ENCODE measurements at regions not wholly inside any gene's neighbourhood (a gene's known extent, or its start where the extent isn't known, plus 50 kb on each side); places are given as distances from the start of the nearest gene placed in this dataset.
"Not testable (repeated sequence)": the region's sequence is repeated elsewhere in the genome, so short reads cannot be mapped to it uniquely, and the experiment has no call there.

DNA sequence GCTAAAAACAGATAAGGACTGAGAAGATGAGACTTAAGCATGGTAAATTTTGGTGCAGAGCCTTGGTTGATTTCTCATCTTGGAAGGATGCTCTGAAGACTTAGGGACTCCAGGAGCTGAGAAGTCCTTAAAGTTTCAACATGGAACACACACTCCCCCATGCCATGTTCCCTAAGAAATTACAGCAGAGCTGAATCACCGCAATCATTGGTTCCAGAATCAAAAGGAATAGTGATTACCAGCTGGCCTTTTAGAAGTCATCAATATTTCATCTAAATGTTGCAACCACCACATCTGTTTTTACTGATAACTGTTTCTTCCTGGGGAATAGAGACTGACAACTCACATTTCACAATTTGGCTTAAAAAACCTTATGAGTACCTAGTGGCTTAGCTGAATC, 229.3 kb downstream of the MINAR1 start:
- no peak for DNase-seq (ENCODE audit: low read depth)

DNA sequence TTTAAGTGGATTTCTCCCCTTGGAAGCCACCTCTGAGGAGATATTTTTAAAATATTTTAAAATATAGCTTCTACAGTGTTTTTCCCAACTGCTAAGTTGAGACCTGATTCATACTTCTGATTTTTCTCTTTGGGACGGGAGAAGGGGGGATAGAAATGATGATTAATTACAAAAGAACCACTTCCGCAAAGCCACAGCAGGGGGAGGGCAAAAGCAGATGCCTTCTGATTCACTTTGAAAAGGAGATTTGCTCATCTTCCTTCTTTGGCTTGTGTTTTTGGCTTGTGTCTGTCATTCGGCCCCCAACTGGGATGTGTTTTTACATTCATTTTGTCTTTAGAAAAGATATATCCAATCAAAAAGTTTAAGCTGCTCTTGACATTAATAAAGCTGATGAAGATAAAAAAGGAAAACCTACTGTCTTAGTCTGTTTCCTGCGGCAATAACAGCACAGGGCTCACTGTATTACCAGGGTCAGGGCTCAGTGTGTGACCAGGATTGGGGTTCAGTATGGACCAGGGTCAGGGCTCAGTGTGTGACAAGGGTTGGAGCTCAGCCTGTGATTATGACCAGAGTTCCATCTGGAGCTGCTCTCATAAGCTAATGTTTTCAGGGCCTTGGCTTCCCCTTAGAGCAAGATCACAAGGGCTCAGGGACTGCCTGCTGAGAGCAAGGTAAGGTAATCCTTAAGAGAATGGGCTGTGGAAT, 223.2 kb downstream of the MTHFS start:
- DNase-seq (ENCODE audit: low read depth): no peak

DNA sequence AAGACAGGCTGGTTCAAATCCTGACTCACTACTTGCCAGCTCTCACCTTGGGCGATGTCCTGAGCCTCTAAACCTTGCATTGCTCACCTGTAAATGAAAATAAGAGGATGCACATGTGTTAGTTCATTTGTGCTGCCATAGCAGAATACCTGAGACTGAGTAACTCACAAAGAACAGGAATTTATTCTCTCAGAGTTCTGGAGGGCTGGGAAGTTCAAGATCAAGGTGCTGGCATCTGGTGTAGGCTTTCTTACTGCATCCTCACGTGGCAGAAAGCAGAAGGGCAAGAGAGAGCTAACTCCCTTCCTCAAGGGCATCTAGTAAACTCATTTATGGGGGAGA, 222.7 kb downstream of the MTHFS start:
- no peak for DNase-seq (ENCODE audit: low read depth)

DNA sequence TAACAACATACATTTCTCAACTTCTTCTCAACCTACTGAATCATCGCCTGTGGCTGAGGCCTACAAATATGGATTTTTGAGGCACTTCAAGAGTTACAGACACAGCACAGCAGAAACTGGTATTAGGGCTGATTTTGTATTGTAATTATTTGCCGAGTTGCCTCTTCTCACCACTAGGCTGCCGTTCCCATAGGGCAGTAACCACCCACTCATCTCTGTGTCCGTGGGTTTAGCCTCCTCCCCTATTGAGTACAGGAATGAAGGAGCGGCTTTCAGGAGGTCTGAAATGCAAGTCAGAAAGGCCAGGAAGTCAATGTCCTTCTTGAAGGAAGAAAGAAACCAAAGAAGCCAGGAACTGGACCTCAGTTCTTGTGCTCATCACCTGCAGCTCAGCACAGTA, 220.8 kb downstream of the MTHFS start:
- no peak for DNase-seq (ENCODE audit: low read depth)

DNA sequence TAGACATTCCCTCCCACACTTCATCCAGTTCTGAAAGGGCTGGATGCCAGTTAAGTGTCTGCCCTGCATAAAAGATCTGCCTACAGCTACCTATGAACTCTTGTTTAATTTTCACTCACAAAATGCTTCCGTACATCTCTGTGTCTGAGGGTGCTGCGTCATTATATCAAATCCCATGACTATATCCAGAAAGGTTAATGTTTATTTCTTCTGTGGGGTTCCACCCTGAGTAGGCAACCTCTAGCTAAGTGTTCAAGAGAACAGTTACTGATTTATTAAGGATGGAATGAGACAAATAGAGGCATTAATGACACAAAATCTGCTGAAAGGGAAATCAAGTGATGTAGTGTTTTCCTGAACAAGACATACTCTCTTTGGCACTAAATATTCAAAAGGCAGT, 220.2 kb downstream of the MTHFS start:
- no peak for DNase-seq (ENCODE audit: low read depth)

DNA sequence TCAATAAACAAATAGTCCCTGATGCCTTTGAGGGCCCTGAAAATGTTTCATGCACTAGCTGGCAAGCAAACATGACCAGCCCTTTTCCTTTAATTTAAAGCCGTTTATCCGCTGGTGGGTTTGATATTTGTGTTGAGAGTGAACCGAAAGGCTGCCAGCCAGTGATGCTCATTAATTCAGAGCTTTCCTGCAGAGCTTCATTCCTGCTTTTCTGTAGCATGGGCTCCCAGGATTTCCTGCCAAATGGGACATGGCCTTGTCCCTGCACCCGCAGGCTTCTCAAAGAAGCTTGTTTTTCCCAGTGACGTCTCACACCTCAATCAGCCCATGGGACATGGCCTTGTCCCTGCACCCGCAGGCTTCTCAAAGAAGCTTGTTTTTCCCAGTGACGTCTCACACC, 219.6 kb downstream of the MTHFS start:
- DNase-seq (ENCODE audit: low read depth): no peak

DNA sequence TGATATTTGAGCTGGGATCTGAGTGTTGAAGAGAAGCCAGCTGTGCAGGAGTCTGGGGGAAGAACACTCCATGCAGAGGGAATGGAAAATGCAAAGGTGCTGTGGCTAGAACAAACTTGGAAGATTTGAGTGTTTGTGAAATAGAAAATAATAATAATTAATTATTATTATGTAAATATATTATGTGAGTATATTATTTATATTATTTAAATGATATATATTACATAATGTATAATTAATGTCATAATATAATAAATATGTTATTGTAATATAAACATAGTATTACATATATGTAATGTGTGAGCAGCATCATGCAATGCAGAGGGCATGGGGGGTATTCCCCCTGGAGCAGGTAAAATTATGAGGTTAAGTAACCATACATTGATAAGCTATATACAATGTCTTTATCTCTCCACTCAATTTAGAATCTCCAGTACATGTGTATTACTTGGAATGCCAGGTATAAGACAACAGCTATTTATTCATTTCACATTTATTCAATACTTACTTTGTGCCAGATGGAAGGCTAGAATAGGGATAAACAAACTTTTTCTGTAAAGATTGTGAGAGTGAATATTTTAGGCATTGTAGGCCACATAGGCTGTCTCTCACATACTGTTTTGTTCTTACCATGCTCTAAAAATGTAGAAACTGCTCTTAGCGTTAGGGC, 218.6 kb downstream of the MTHFS start:
- no peak for DNase-seq (ENCODE audit: low read depth)

DNA sequence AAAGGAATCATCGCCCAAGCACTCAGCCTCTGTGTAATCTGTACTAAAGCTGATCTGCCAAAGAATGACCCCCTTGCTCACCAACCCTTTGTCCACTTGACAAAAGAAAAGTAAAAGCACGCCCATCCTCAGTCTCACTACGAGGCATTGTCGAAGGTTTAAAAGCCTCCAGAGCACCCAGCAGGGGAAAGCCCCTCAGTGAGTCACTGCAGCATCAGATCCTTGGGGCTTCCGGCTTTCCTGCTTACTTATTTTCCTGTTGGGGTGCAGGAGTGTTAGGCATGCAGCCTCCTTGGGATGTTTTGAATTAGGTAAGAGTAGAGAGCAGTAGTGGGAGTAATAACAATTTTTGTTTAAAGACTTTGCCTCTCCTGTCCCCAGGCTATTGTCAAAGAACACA, 216.1 kb downstream of the MTHFS start:
- no peak for DNase-seq (ENCODE audit: low read depth)

DNA sequence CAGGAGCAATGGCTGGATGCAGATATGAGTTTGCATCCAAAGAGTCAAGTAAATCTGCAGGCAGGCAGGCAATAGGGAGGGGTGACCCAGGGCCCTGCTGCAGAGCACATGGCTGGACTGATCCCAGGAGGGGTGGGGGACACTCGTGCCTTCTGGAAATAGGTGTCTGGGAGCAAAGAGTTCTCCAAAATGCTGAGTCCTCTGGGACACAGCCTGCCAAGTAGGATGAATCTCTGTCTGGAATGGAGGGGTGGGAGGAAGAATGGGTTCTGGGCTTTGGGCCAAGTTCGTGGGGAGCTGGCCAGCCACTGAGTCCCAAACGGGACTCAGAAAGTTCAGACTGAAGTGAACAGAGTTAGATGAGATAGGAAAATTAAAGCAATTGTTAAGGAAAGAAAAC, 214.5 kb downstream of the MTHFS start:
- no peak for DNase-seq (ENCODE audit: low read depth)

DNA sequence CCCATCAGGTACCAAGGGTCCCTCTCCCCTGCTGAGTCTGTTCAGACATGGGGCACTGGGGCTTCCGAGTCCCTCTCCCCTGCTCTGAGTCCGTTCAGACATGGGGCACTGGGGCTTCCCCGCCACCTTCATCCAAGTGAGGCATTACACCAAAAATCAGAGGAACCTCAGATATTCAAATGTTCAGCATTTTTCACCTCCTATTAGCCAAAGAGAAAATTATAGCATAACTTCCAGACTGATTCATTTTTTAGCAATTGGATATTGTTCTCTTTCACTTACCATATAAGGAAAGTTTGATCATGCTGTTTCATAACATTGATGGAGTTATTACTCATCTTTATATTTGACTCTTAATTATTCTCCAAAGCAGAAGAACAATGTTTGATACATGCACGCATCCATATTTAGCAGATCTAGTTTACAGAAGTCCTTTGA, 213.9 kb downstream of the MTHFS start:
- DNase-seq (ENCODE audit: low read depth): no peak

DNA sequence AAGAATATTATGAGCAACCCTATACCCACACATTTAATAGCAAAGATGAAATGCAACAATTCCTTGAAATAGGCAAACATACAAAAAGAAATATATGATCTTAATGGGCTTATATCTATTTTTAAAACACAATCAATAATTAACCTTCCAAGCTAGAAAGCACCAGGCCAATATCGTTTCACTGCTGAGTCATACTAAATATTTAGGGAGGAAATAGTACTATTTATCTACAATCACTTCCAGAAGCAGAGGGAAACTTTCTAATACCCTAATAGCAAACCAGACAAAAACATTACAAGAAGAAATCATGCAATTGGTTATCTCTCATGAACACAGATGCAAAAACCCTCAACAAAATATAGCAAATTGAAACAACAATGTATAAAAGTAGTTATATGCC, 207.8 kb downstream of the MTHFS start:
- DNase-seq (ENCODE audit: low read depth): no peak

DNA sequence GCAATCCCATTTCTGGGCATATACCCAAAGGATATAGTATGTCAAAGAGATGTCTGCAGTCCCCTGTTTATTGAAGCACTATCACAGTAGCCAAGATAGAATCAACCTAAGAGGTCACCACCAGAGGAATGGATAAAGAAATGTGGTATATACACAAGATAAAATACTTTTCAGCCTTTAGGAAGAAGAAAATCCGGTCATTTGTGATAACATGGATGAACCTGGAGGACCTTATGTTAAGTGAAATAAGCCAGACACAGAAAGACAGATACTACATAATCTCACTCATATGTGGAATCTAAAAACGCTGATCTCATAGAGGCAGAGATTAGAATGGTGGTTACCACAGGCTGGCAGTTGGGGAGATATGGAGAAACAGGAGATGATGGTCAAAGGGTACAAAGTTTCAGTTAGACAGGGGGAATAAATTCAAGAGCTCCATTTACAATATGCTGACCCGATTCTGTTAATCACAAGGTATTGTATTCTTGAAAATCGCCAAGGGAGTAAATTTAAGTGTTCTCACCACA, 195.8 kb downstream of the MTHFS start:
- no peak for DNase-seq (ENCODE audit: low read depth)

DNA sequence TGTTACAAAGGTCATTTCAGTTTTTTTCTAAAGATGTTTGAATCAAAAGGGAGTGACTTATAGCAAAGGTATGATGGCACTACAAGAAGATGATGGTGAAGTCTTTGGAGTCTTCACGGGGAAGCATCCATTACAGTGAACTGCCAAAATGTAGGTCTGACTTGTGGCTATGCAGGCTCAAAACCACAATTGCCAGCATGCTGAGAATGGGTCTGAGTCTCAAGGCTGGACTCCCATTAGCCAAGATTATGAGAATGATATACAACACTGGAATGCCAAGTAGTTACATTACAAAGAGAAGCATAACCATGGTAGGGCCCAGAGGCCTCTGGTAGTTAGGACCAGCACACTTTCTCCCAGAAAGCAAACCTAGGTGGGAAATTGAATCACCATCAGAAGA, 194.2 kb downstream of the MTHFS start:
- DNase-seq (ENCODE audit: low read depth): no peak

DNA sequence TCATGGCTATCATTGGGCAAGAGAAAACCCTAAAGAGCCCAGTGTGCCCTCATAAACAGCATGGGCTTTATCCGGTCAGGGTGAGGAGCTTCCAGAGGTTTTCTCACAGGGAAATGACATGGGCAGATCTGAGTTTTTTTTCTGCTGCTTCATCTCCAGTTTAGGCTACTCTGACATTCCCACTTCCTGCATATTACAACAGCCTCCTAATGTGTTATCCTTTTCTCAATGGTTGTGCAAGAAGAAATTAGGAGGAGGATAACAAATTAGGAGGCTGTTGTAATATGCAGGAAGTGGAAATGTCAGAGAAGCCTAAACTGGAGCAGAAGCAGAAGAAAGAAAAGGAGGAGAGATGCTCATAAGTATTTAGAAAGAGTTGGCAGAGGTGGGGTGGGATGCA, 175.6 kb downstream of the MTHFS start:
- no peak for DNase-seq (ENCODE audit: low read depth)

DNA sequence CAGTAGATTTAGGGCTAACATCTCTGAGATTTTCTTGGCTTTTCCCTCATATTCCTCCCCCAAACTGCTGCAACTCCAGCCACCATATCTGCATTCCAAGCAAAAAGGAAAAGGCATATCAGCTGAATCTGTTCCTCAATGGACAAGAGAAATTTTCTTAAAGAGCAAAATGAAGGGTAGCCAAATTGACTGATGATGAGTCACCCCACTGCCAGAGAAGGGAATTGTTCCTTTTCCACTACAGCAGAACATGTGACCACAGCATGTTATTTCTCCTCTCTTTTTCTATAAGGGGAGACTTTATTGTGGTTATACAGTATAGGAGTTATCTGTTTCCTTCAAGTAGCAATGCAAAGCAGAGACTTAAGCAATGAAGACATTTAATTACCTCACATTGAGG, 172.5 kb downstream of the MTHFS start:
- DNase-seq (ENCODE audit: low read depth): no peak

DNA sequence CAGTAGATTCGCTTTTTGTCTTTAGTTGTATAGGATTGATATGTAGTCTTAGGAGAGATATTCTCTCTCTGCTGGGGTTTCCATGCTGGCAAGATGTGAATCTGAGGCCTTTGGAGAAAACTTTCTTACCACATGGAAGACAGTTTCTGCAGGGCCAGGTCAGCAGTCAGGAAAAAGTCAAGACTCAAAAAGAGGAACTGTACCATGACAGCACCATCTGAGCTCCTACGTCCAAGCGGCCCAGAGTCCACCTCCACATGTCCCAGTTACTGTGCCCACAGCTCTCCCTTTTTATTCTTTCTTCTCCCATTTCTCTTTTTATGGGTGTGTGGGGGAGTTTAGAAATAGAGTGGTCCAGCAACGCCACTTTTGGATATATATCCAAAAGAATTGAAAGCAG, 172.0 kb downstream of the MTHFS start:
- DNase-seq (ENCODE audit: low read depth): no peak

DNA sequence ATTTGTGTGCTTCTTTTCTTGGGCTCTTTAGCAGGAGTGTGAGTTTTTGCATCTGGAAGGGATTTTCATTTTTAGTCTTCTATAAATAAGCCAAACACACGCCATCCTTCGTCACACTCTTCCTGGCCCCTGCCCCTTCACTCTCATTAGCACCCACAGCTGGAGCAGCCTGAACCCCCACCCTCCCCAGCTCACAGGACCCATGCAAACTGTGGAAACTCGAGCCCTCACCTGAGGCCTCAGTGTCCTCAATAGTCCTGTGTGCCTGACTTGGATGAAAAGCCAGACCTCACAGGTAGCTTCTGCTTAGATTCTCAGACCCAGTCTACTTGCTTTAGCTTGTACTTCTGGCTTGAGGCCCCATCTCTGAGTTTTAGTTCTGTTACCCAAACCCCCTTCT, 167.9 kb downstream of the MTHFS start:
- DNase-seq (ENCODE audit: low read depth): no peak

DNA sequence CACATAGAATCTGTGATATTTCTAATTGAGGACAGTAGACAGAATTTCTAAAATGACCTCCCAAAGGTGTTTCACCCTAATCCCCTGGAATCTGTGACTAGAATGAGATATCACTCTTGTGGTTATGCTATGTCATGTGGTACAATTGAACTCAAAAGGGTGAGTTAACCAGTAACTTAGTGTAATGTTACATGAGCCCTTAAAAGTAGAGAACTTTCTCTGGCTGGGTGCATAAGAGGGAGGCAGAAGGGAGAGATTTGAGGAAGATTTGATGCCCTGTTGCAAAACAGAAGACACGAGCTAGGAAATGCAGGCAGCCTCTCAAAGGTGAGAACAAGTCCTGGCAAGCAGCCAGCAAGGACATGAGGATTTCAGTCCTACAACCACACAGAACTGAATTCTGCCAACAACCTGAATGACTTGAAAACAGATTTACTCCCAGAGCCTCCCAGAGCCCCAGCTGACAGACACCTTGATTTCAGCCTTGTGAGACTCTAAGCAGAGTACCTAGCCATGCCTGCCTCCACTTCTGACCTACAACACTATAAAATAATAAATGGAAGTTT, 160.3 kb downstream of the MTHFS start:
- no peak for DNase-seq (ENCODE audit: low read depth)

DNA sequence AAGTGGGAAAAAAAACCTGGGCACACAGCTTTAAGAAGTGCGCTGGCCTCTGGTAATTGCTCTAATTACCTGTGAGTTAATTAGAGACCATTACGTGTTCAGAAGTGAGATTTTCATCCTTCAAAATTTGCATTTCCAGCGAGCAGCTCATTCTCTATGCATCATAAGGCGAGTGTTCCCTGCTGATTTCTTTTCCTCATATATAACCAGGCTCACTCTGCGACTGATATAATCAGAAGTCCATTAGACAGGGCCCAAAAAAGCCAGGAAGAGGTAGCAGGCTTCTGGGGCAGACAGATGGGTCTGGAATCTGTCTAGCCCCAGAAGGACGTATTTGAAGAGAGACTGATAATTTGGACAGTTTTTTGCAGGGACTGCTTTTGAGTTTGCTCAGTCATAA, 158.7 kb downstream of the MTHFS start:
- no peak for DNase-seq (ENCODE audit: low read depth)

DNA sequence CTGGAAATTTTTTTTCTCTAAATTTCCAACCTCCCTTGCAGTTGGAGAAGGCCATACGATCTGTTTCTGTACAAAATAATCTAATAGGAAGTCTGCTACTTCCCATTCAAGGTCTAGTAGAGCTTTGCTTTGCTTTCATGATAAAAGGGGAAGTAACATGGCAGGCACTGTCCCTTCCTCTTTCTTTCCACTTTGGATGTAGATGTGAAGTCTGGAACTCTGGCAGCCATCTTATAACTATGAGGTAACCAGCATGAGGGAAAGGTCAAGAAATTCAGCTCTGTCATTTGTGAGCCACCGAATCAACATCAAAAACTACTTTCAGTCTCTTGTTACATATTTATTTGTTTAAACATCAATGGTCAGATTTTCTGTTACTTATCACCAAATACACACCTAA, 156.3 kb downstream of the MTHFS start:
- no peak for DNase-seq (ENCODE audit: low read depth)

DNA sequence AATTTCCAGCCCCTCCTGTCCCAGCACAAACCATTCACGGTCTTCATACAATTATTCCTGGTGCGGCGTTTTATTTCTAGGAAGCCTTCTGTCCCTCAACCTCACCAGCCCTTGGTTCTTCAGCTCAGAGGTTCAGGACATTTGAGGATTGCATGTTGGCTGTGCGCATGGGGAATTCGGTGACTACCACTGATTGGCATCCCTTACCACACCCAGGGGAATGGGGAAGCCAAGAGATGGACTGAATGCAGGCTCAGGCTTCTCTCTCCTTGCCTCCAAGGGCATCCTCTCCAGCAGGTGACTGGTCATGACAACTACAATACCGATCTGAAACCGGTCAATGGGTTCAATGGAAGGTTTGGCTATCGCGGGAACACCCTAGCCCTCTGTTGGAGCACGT, 153.8 kb downstream of the MTHFS start:
- no peak for DNase-seq (ENCODE audit: low read depth)

DNA sequence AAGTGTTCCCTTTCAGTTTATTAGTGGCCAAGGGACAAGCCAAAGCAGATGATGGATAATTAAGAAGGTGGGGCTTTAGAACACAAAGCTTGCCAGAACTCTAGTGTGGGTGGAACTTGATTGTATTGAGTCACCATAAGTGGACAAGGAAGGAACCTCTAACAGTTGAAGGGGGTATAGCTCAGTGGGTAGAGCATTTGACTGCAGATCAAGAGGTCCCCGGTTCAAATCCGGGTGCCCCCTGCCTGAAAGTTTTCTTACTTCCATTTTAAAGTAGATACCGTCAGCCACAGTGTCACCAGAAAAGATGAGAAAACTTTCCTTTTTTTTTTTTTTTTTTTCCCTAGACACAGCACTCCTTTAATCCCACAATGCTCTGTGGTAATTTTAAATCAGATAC, 152.3 kb downstream of the MTHFS start:
- not testable (repeated sequence) for DNase-seq (ENCODE audit: low read depth)

DNA sequence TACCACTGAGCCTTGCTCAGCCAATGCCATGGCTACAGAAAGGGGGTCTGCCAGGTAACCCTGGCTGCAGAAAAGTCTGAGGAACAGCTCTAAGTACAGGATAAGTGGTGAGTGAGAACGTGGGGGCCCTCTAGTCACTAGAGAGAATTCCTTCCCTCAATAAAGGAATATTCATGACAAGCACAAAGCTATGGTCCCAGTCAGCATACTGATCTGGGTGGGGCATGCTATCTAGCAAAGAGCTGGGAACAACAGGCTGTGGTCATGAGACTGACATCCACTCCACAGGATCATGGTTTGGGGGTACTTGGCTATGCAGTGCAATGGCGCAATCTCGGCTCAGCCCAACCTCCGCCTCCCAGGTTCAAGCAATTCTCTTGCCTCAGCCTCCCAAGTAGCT, 140.4 kb downstream of the MTHFS start:
- DNase-seq (ENCODE audit: low read depth): no peak

DNA sequence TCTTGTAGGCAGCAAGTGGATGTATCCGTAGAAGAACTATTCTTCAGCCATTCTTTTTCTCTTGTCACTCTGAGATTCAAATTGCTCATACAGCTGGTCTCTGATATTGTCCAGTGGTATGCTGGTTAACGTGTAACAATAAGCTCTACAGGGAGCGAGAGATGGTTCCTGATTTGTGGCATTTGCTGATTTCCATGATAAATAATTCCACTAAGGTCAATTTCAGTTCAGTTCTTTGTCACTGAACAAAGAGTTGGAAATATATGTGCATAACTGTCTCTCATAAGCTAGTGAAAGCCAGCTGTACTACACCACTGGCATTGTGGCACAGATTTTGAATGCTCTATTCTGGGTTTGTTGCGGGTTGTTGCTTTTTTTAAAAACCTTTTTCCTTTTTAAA, 131.7 kb downstream of the MTHFS start:
- DNase-seq (ENCODE audit: low read depth): no peak

Measured in activated T-cell treated with anti-CD3 and anti-CD28 coated beads for 24 hours (primary cell).